ENCODE measurements at regions not wholly inside any gene's neighbourhood (a gene's known extent, or its start where the extent isn't known, plus 50 kb on each side); places are given as distances from the start of the nearest gene placed in this dataset.

GRCh38 chrX:114058988-114059418 is 524.9 kb upstream of the HTR2C start (continued):
- TF ChIP-seq TFE3 (CRISPR knock-in tag; IDR thresholded peaks at IDR 0.05) (no peak), STAG1 (CRISPR knock-in tag; IDR thresholded peaks at IDR 0.05; ENCODE audit: borderline replicate concordance) (no peak), KLF13 (tag; IDR thresholded peaks at IDR 0.05; ENCODE audit: borderline replicate concordance, low read depth) (no peak), E2F1 (CRISPR knock-in tag; IDR thresholded peaks at IDR 0.05) (no peak), SLC30A9 (CRISPR knock-in tag; IDR thresholded peaks at IDR 0.05) (no peak), SRSF7 (optimal IDR thresholded peaks at IDR 0.05; ENCODE audit: low read depth, low read length) (no peak), ZNF311 (CRISPR knock-in tag; IDR thresholded peaks at IDR 0.05) (no peak), NFIC (IDR thresholded peaks at IDR 0.05) (peak; percentile 70), MCM3 (IDR thresholded peaks at IDR 0.05) (no peak), TBP (optimal IDR thresholded peaks at IDR 0.05; ENCODE audit: low read depth, low read length) (no peak), HNRNPUL1 (IDR thresholded peaks at IDR 0.05; ENCODE audit: low read length) (no peak), SREBF1 (IDR thresholded peaks at IDR 0.05; ENCODE audit: borderline replicate concordance, low read depth, low read length) (no peak), POLR2G (IDR thresholded peaks at IDR 0.05; ENCODE audit: low read depth, low read length) (no peak), YY1 (IDR thresholded peaks at IDR 0.05; ENCODE audit: borderline replicate concordance in 1 of 3, control insufficient read depth in 1 of 3, extremely low read depth in 1 of 3, insufficient read depth in 3 of 3, insufficient read length in 1 of 3, insufficient replicate concordance in 2 of 3, low read depth in 1 of 3, low read length in 2 of 3) (no peak), ZNF561 (CRISPR knock-in tag; conservative IDR thresholded peaks at IDR 0.05) (no peak), ZBED1 (IDR thresholded peaks at IDR 0.05) (no peak), ZNF445 (CRISPR knock-in tag; IDR thresholded peaks at IDR 0.05; ENCODE audit: low read depth) (no peak), FOXA3 (CRISPR knock-in tag; conservative IDR thresholded peaks at IDR 0.05 in 1 of 2, IDR thresholded peaks at IDR 0.05 in 1 of 2) (no peak), XRCC4 (IDR thresholded peaks at IDR 0.05; ENCODE audit: extremely low read depth, insufficient read depth, insufficient read length) (no peak), SMARCC2 (IDR thresholded peaks at IDR 0.05; ENCODE audit: low read depth) (peak; percentile 81), MYBL2 (IDR thresholded peaks at IDR 0.05; ENCODE audit: low read depth) (no peak), MYBL2 (CRISPR knock-in tag; IDR thresholded peaks at IDR 0.05; ENCODE audit: borderline replicate concordance) (no peak), MCM5 (IDR thresholded peaks at IDR 0.05; ENCODE audit: low read depth) (no peak), FOXK2 (conservative IDR thresholded peaks at IDR 0.05 in 1 of 2, IDR thresholded peaks at IDR 0.05 in 1 of 2; ENCODE audit: low read depth in 2 of 2) (no peak)
- TF ChIP-seq, protein P1, sequence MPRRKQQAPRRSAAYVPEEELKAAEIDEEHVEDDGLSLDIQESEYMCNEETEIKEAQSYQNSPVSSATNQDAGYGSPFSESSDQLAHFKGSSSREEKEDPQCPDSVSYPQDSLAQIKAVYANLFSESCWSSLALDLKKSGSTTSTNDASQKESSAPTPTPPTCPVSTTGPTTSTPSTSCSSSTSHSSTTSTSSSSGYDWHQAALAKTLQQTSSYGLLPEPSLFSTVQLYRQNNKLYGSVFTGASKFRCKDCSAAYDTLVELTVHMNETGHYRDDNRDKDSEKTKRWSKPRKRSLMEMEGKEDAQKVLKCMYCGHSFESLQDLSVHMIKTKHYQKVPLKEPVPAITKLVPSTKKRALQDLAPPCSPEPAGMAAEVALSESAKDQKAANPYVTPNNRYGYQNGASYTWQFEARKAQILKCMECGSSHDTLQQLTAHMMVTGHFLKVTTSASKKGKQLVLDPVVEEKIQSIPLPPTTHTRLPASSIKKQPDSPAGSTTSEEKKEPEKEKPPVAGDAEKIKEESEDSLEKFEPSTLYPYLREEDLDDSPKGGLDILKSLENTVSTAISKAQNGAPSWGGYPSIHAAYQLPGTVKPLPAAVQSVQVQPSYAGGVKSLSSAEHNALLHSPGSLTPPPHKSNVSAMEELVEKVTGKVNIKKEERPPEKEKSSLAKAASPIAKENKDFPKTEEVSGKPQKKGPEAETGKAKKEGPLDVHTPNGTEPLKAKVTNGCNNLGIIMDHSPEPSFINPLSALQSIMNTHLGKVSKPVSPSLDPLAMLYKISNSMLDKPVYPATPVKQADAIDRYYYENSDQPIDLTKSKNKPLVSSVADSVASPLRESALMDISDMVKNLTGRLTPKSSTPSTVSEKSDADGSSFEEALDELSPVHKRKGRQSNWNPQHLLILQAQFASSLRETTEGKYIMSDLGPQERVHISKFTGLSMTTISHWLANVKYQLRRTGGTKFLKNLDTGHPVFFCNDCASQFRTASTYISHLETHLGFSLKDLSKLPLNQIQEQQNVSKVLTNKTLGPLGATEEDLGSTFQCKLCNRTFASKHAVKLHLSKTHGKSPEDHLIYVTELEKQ (CRISPR knock-in tag; IDR thresholded peaks at IDR 0.05): no peak

Measured in K562 (cell line).